SK-N-SH (cell line): ENCODE measurements at regions not wholly inside any gene's neighbourhood (a gene's known extent, or its start where the extent isn't known, plus 50 kb on each side); places are given as distances from the start of the nearest gene placed in this dataset.

Source experiments
- CTCF ChIA-PET: fragments of 300-600, 350-600 bp; formaldehyde crosslinking; extraction: SDS; loops from one replicate; lab custom pipeline; 2021; lab: Yijun Ruan, JAX
- POLR2A ChIA-PET: fragments of 350-600 bp; sonication (Branson Sonifier 250); formaldehyde crosslinking; extraction: SDS; loops from one replicate; lab custom pipeline; 2020; ENCODE audit warnings: antibody characterized with exemption, inconsistent platforms; lab: Yijun Ruan, JAX
- DNase-seq: peaks from one replicate; pipeline ENCODE4 v3.0.0; 2012
- H2AFZ ChIP-seq: fragments of 200-600 bp; sonication (generic); 2 replicates; pipeline ENCODE4 v1.8.1; 2016; ENCODE audit warnings: antibody characterized with exemption, mild to moderate bottlenecking, low read depth
- H3F3A ChIP-seq: fragments of 200-600 bp; sonication (generic); replicated peaks from 2 replicates; pipeline ENCODE3; 2016; ENCODE audit warnings: antibody characterized with exemption, mild to moderate bottlenecking; ENCODE audit not compliant: insufficient read depth
- H3K27ac ChIP-seq, 2 experiments: fragments of 200-500 bp in 1 of 2; fragments of 200-600 bp in 1 of 2; sonication (Bioruptor generic) in 1 of 2; sonication (generic), shearing (Covaris generic) in 1 of 2; 2 replicates each; pipeline versions ENCODE4 v1.5.1 to v1.6.1; 2014 to 2016; ENCODE audit warnings: low read depth in 2 of 2, inconsistent platforms in 1 of 2, low read length in 1 of 2, mild to moderate bottlenecking in 1 of 2, mixed read lengths in 1 of 2
- H3K27me3 ChIP-seq: fragments of 200-600 bp; sonication (generic), shearing (Covaris generic); 2 replicates; pipeline ENCODE4 v1.6.1; 2016; ENCODE audit warnings: mixed run types; ENCODE audit not compliant: insufficient read depth
- H3K36me3 ChIP-seq, 2 experiments: fragments of 200-500 bp in 1 of 2; fragments of 200-600 bp in 1 of 2; sonication (Bioruptor generic) in 1 of 2; sonication (generic) in 1 of 2; replicated peaks in 1 of 2; 2 replicates each; pipeline versions ENCODE3 to v1.5.1; 2014 to 2016; ENCODE audit warnings: low read length in 1 of 2, mild to moderate bottlenecking in 1 of 2; ENCODE audit not compliant: insufficient read depth in 2 of 2, control insufficient read depth in 1 of 2
- H3K4me1 ChIP-seq, 2 experiments: fragments of 200-500 bp in 1 of 2; fragments of 200-600 bp in 1 of 2; sonication (Bioruptor generic) in 1 of 2; sonication (generic), shearing (Covaris generic) in 1 of 2; 2 replicates each; pipeline versions ENCODE4 v1.5.1 to v1.6.1; 2014 to 2016; ENCODE audit warnings: low read depth in 1 of 2, low read length in 1 of 2, mixed run types in 1 of 2; ENCODE audit not compliant: insufficient read depth in 2 of 2, control insufficient read depth in 1 of 2
- H3K4me2 ChIP-seq: fragments of 200-600 bp; sonication (generic), shearing (Covaris generic); 2 replicates; pipeline ENCODE4 v1.6.1; 2017; ENCODE audit warnings: mixed run types
- H3K4me3 ChIP-seq, 2 experiments: fragments of 200-500 bp in 1 of 2; fragments of 200-600 bp in 1 of 2; sonication (Bioruptor generic) in 1 of 2; sonication (generic), shearing (Covaris generic) in 1 of 2; 2 replicates each; pipeline versions ENCODE4 v1.5.1 to v1.8.1; 2014 to 2016; ENCODE audit warnings: low read depth in 2 of 2, inconsistent platforms in 1 of 2, low read length in 1 of 2, mild to moderate bottlenecking in 1 of 2, mixed read lengths in 1 of 2, moderate library complexity in 1 of 2
- H3K79me2 ChIP-seq: fragments of 200-600 bp; sonication (generic); 2 replicates; pipeline ENCODE4 v1.8.1; 2017; ENCODE audit warnings: mild to moderate bottlenecking; ENCODE audit not compliant: insufficient read depth
- H3K9ac ChIP-seq: fragments of 200-600 bp; sonication (generic); 2 replicates; pipeline ENCODE4 v1.6.1; 2017; ENCODE audit warnings: mixed run types
- H3K9me2 ChIP-seq: fragments of 200-600 bp; sonication (generic); 2 replicates; pipeline ENCODE4 v1.6.1; 2017; ENCODE audit warnings: mixed run types
- H3K9me3 ChIP-seq: fragments of 200-600 bp; sonication (generic); 2 replicates; pipeline ENCODE4 v1.6.1; 2017; ENCODE audit warnings: mixed run types, mild to moderate bottlenecking, moderate library complexity
- H4K20me1 ChIP-seq: fragments of 200-600 bp; sonication (generic); 2 replicates; pipeline ENCODE4 v1.6.1; 2017; ENCODE audit warnings: mild to moderate bottlenecking, mixed run types; ENCODE audit not compliant: insufficient read depth
- MEF2A ChIP-seq: IDR thresholded peaks from 2 replicates; pipeline ENCODE4 v1.4.0; 2012; ENCODE audit warnings: low read depth, borderline replicate concordance
- TAF1 ChIP-seq: IDR thresholded peaks from 2 replicates; pipeline ENCODE4 v1.6.1; 2012; ENCODE audit warnings: low read depth, mild to moderate bottlenecking, low read length, moderate library complexity, borderline replicate concordance
- WGBS: methylation state at CpG from one replicate; pipeline ENCODE4 v1.1.6; 2017; ENCODE audit warnings: low lambda C conversion rate; 5-methylcytosine and 5-hydroxymethylcytosine counted together
- small RNA-seq, 7 experiments: library from RNA; depleted of rRNA; stranded (forward); fragments of <200 nt; gene quantifications; one replicate each; pipeline ENCODE3, GENCODE V24; 2012

GRCh38 chr18:75477900-75478299 lies 50.4 kb upstream of the SMIM21 start:
- H2AFZ ChIP-seq: no peak overlapping the region
- no peaks in the 10 kb centered on the region for H3K9me3 ChIP-seq
- H3K9me2 ChIP-seq: no peaks in the 10 kb centered on the region
- H3K27me3 ChIP-seq: no peaks in the 10 kb centered on the region
- H3K27ac ChIP-seq: no peak overlapping the region
- H3K4me3 ChIP-seq: no peak overlapping the region
- no peaks in the 10 kb centered on the region for H3K36me3 ChIP-seq
- no peaks in the 10 kb centered on the region for H3K4me1 ChIP-seq
- H3K4me2 ChIP-seq: no peak overlapping the region
- ChIA-PET POLR2A (no interaction called here), CTCF (interaction anchor here (0.7 to 2.2 kb wide), 10 partner anchors 14 to 875 kb away, joined by 3 to 18 read pairs (median 4); partner anchors contain the start of genes PTGR3 and TSHZ1)
- no peaks in the 10 kb centered on the region for H3K79me2 ChIP-seq
- no peak for DNase-seq
- no peak overlapping the region for H3K9ac ChIP-seq
- no peaks in the 10 kb centered on the region for H4K20me1 ChIP-seq
- no peaks in the 10 kb centered on the region for H3F3A ChIP-seq
- WGBS: 50% methylated on average over 1 of the region's 1 CpG
- TF ChIP-seq MEF2A: no peak
- TF ChIP-seq TAF1: no peak
- TF ChIP-seq, all 33 proteins: peak for 0

Small RNA genes lying in the stretch of these regions (small RNA-seq; reads per million reads assigned to genes)
- 0 reads per million in 7 experiments for gene AC021506.2
